BLaER1 (cell line): ENCODE measurements at regions not wholly inside any gene's neighbourhood (a gene's known extent, or its start where the extent isn't known, plus 50 kb on each side); places are given as distances from the start of the nearest gene placed in this dataset.
"Not testable (repeated sequence)": the region's sequence is repeated elsewhere in the genome, so short reads cannot be mapped to it uniquely, and the experiment has no call there.

ENCODE experiments used
- H3K27ac ChIP-seq: shearing (Covaris generic); formaldehyde crosslinking; 2 replicates; pipeline ENCODE4 v1.8.1; 2022
- H3K27me3 ChIP-seq: shearing (Covaris generic); formaldehyde crosslinking; 2 replicates; pipeline ENCODE4 v1.8.1; 2022
- H3K36me3 ChIP-seq: shearing (Covaris generic); formaldehyde crosslinking; 2 replicates; pipeline ENCODE4 v1.8.1; 2022
- H3K4me1 ChIP-seq: shearing (Covaris generic); formaldehyde crosslinking; 2 replicates; pipeline ENCODE4 v1.8.1; 2022
- H3K4me2 ChIP-seq: shearing (Covaris generic); formaldehyde crosslinking; 2 replicates; pipeline ENCODE4 v1.8.1; 2022
- H3K4me3 ChIP-seq: shearing (Covaris generic); formaldehyde crosslinking; 2 replicates; pipeline ENCODE4 v1.8.1; 2022
- H3K9ac ChIP-seq: shearing (Covaris generic); formaldehyde crosslinking; 2 replicates; pipeline ENCODE4 v1.8.1; 2022
- H3K9me3 ChIP-seq: shearing (Covaris generic); formaldehyde crosslinking; 2 replicates; pipeline ENCODE4 v1.8.1; 2022
- H4K20me1 ChIP-seq: shearing (Covaris generic); formaldehyde crosslinking; 2 replicates; pipeline ENCODE4 v1.8.1; 2022
- Cebpa-rat ChIP-seq: shearing (Covaris generic); IDR thresholded peaks from 2 replicates; pipeline ENCODE4 v1.8.1; 2022

GRCh38 chr15:87477737-87478686, 778.5 kb downstream of the NTRK3 start:
- H3K36me3 ChIP-seq = no peaks in the 10 kb centered on the region
- TF ChIP-seq Cebpa-rat = no peak
- no peaks in the 10 kb centered on the region for H3K9me3 ChIP-seq
- no peaks in the 10 kb centered on the region for H3K4me1 ChIP-seq
- no peak overlapping the region for H3K27ac ChIP-seq
- no peak overlapping the region for H3K9ac ChIP-seq
- H3K27me3 ChIP-seq = no peaks in the 10 kb centered on the region
- H3K4me2 ChIP-seq = no peak overlapping the region
- no peaks in the 10 kb centered on the region for H4K20me1 ChIP-seq
- no peak overlapping the region for H3K4me3 ChIP-seq

- Histone ChIP-seq H3K9ac (no peak overlapping the region), H3K4me1 (no peaks in the 10 kb centered on the region), H3K27me3 (no peaks in the 10 kb centered on the region), H3K9me3 (no peaks in the 10 kb centered on the region), H4K20me1 (no peaks in the 10 kb centered on the region), H3K27ac (no peak overlapping the region), H3K4me3 (no peak overlapping the region), H3K36me3 (no peaks in the 10 kb centered on the region), H3K4me2 (no peak overlapping the region)
- no peak for TF ChIP-seq Cebpa-rat
These were observed 779.5 kb downstream of the NTRK3 start for GRCh38 chr15:87477026-87477425.

GRCh38 chr15:87470923-87471322, 785.6 kb downstream of the NTRK3 start:
- Histone ChIP-seq H3K4me2 (no peak overlapping the region), H3K27ac (no peak overlapping the region), H3K4me1 (no peaks in the 10 kb centered on the region), H3K9ac (no peak overlapping the region), H3K4me3 (no peak overlapping the region), H4K20me1 (no peaks in the 10 kb centered on the region), H3K36me3 (no peaks in the 10 kb centered on the region), H3K27me3 (no peaks in the 10 kb centered on the region), H3K9me3 (no peaks in the 10 kb centered on the region)
- TF ChIP-seq Cebpa-rat = no peak

- not testable (repeated sequence) for H3K4me3 ChIP-seq, H3K4me2 ChIP-seq, H3K36me3 ChIP-seq, H3K9me3 ChIP-seq, H3K27me3 ChIP-seq, H3K9ac ChIP-seq, H3K27ac ChIP-seq, H4K20me1 ChIP-seq, H3K4me1 ChIP-seq
These were observed 792.6 kb downstream of the NTRK3 start for GRCh38 chr15:87463956-87464355.

- no peaks in the 10 kb centered on the region for H4K20me1 ChIP-seq
- H3K36me3 ChIP-seq = no peaks in the 10 kb centered on the region
- no peaks in the 10 kb centered on the region for H3K27me3 ChIP-seq
- no peak overlapping the region for H3K9ac ChIP-seq
- H3K4me1 ChIP-seq = no peaks in the 10 kb centered on the region
- H3K4me3 ChIP-seq = no peak overlapping the region
- no peak overlapping the region for H3K27ac ChIP-seq
- TF ChIP-seq Cebpa-rat = no peak
- H3K4me2 ChIP-seq = no peak overlapping the region
- no peaks in the 10 kb centered on the region for H3K9me3 ChIP-seq
These were observed 794.9 kb downstream of the NTRK3 start for GRCh38 chr15:87461631-87462030.

DNA sequence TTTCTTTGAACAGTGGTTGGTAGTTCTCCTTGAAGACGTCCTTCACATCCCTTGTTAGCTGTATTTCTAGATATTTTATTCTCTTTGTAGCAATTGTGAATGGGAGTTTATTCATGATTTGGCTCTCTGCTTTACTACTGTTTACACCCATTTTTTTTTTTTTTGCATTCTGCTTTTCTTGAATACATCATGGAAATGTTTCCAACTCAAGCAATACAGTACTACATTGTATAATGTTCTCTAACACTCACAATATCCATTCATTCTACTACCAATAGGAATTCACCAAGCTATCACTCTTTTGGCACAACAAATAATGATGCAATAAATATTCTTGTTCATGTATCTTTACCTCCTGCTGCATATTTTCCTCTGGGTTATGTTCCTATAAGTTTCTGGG, 801.7 kb downstream of the NTRK3 start:
- Histone ChIP-seq H3K36me3 (no peaks in the 10 kb centered on the region), H3K4me2 (no peak overlapping the region), H3K4me1 (no peaks in the 10 kb centered on the region), H3K9ac (no peak overlapping the region), H3K27ac (no peak overlapping the region), H3K27me3 (no peaks in the 10 kb centered on the region), H4K20me1 (no peaks in the 10 kb centered on the region), H3K4me3 (no peak overlapping the region), H3K9me3 (no peaks in the 10 kb centered on the region)
- TF ChIP-seq Cebpa-rat = no peak

DNA sequence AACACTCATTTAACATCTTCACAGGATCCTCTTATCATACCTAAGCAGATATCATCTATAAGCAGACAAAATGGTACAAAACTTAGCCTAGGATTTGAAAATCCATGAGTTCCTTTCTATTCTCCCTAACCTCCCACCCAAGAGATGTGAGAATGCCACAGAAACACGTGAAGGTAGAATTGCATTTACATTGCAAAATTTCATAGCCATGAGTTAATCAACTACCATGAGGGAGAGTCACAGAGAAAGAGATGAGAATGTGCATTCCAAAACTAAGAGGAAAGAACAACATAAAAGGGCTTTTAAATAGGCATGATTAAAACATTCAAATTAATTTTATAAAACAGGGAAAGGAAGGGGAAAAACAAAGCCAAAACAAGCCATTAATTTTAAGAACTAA, 806.2 kb downstream of the NTRK3 start:
- Histone ChIP-seq H3K4me2 (no peak overlapping the region), H3K27me3 (no peaks in the 10 kb centered on the region)
- no peak for TF ChIP-seq Cebpa-rat

GRCh38 chr15:87439090-87439489, 817.4 kb downstream of the NTRK3 start:
- Histone ChIP-seq H4K20me1 (no peaks in the 10 kb centered on the region), H3K9me3 (no peaks in the 10 kb centered on the region), H3K9ac (no peak overlapping the region), H3K36me3 (no peaks in the 10 kb centered on the region), H3K27ac (no peak overlapping the region), H3K4me3 (no peak overlapping the region), H3K4me2 (no peak overlapping the region), H3K4me1 (no peaks in the 10 kb centered on the region), H3K27me3 (no peaks in the 10 kb centered on the region)
- no peak for TF ChIP-seq Cebpa-rat

More for the DNA sequence above, 806.2 kb downstream of the NTRK3 start:
- H3K9me3 ChIP-seq = no peaks in the 10 kb centered on the region
- H3K9ac ChIP-seq = no peak overlapping the region
- H3K36me3 ChIP-seq = no peaks in the 10 kb centered on the region
- H3K4me3 ChIP-seq = no peak overlapping the region
- no peaks in the 10 kb centered on the region for H3K4me1 ChIP-seq
- no peaks in the 10 kb centered on the region for H4K20me1 ChIP-seq
- no peak overlapping the region for H3K27ac ChIP-seq

GRCh38 chr15:87433871-87434270, 822.7 kb downstream of the NTRK3 start:
- no peak for TF ChIP-seq Cebpa-rat
- Histone ChIP-seq H3K9me3 (no peaks in the 10 kb centered on the region), H3K27ac (no peak overlapping the region), H3K36me3 (no peaks in the 10 kb centered on the region), H3K4me1 (no peaks in the 10 kb centered on the region), H3K27me3 (no peaks in the 10 kb centered on the region), H3K9ac (no peak overlapping the region), H3K4me2 (no peak overlapping the region), H4K20me1 (no peaks in the 10 kb centered on the region), H3K4me3 (no peak overlapping the region)

GRCh38 chr15:87429754-87430153, 826.8 kb downstream of the NTRK3 start:
- Histone ChIP-seq H3K9me3 (peaks cover 4% of the 10 kb centered on the region; the same call in 1 of the 2 replicates), H3K4me1 (no peaks in the 10 kb centered on the region)
- TF ChIP-seq Cebpa-rat = no peak

More at GRCh38 chr15:87429754-87430153, 826.8 kb downstream of the NTRK3 start:
- no peak overlapping the region for H3K9ac ChIP-seq
- H3K27ac ChIP-seq = no peak overlapping the region
- no peak overlapping the region for H3K4me2 ChIP-seq
- H3K4me3 ChIP-seq = no peak overlapping the region
- no peaks in the 10 kb centered on the region for H3K36me3 ChIP-seq
- H3K27me3 ChIP-seq = no peaks in the 10 kb centered on the region
- H4K20me1 ChIP-seq = no peaks in the 10 kb centered on the region
